ENCODE measurements at regions not wholly inside any gene's neighbourhood (a gene's known extent, or its start where the extent isn't known, plus 50 kb on each side); places are given as distances from the start of the nearest gene placed in this dataset.
"Not testable (repeated sequence)": the region's sequence is repeated elsewhere in the genome, so short reads cannot be mapped to it uniquely, and the experiment has no call there.

GRCh38 chr13:68608147-68608546, 1378.0 kb upstream of the PCDH9 start:
- no peak for DNase-seq

GRCh38 chr13:68597641-68598040, 1367.5 kb upstream of the PCDH9 start:
- no peak for DNase-seq

GRCh38 chr13:68588623-68589022, 1358.5 kb upstream of the PCDH9 start:
- DNase-seq = no peak

- no peak for DNase-seq
Measured at GRCh38 chr13:68584776-68585175, 1354.6 kb upstream of the PCDH9 start.

- no peak for DNase-seq
Measured at GRCh38 chr13:68574053-68574452, 1343.9 kb upstream of the PCDH9 start.

- DNase-seq = no peak
Measured at GRCh38 chr13:68551701-68552522, 1321.8 kb upstream of the PCDH9 start.

- no peak for DNase-seq
Measured at GRCh38 chr13:68550330-68550729, 1320.2 kb upstream of the PCDH9 start.

GRCh38 chr13:68540244-68540643, 1310.1 kb upstream of the PCDH9 start:
- DNase-seq = no peak

- DNase-seq = no peak
Measured at GRCh38 chr13:68535329-68535728, 1305.2 kb upstream of the PCDH9 start.

GRCh38 chr13:68527167-68527566, 1297.0 kb upstream of the PCDH9 start:
- DNase-seq = not testable (repeated sequence)

GRCh38 chr13:68523838-68524424, 1293.8 kb upstream of the PCDH9 start:
- no peak for DNase-seq

- DNase-seq = no peak
Measured at GRCh38 chr13:68522184-68522583, 1292.0 kb upstream of the PCDH9 start.

- DNase-seq = no peak
Measured at GRCh38 chr13:68509734-68510621, 1279.8 kb upstream of the PCDH9 start.

GRCh38 chr13:68506888-68507551, 1276.9 kb upstream of the PCDH9 start:
- no peak for DNase-seq

GRCh38 chr13:68490594-68490993, 1260.5 kb upstream of the PCDH9 start:
- no peak for DNase-seq

GRCh38 chr13:68481130-68481529, 1251.0 kb upstream of the PCDH9 start:
- DNase-seq = no peak

- DNase-seq = no peak
Measured at GRCh38 chr13:68473834-68474326, 1243.7 kb upstream of the PCDH9 start.

GRCh38 chr13:68467160-68467559, 1237.0 kb upstream of the PCDH9 start:
- no peak for DNase-seq

GRCh38 chr13:68440874-68441273, 1210.7 kb upstream of the PCDH9 start:
- no peak for DNase-seq

- DNase-seq = peak; percentile 0
Measured at GRCh38 chr13:68439817-68440216, 1209.7 kb upstream of the PCDH9 start.

- DNase-seq = peak; percentile 3
Measured at GRCh38 chr13:68428292-68428691, 1198.2 kb upstream of the PCDH9 start.

GRCh38 chr13:68417801-68418200, 1187.7 kb upstream of the PCDH9 start:
- DNase-seq = no peak

- no peak for DNase-seq
Measured at GRCh38 chr13:68410007-68410406, 1179.9 kb upstream of the PCDH9 start.

Measured in fibroblast of skin of right quadriceps (primary cell).